ENCODE measurements at regions not wholly inside any gene's neighbourhood (a gene's known extent, or its start where the extent isn't known, plus 50 kb on each side); places are given as distances from the start of the nearest gene placed in this dataset.

DNA sequence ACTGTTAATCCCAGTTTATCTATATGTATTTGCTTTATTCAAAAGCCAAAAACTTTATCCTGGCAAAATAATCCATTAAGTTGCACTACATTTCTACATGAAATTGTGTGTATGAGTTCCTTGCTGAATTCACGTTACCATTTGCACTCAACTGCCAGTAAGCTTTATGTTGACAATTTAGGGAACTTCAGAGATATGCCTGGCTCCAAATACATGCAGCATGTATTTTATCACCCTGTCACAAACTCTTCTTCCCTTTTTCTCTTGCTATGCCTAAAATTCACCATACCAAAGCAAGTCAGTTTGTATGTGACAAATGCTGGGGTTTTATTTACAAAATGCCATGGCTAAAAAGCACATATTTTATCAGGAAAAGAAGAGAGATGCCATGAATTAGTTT is 157.6 kb upstream of the CDH2 start:
- no peak for TF ChIP-seq CTCF (conservative IDR thresholded peaks at IDR 0.05 in 1 of 2, IDR thresholded peaks at IDR 0.05 in 1 of 2; ENCODE audit: extremely low read depth in 1 of 2, insufficient read depth in 1 of 2, low read depth in 1 of 2, low read length in 2 of 2)
- no peak for TF ChIP-seq EZH2 (IDR thresholded peaks at IDR 0.05; ENCODE audit: borderline replicate concordance, low read length)

Measured in mammary epithelial cell (primary cell).